Smooth muscle cell (in vitro differentiated cells): ENCODE measurements at regions not wholly inside any gene's neighbourhood (a gene's known extent, or its start where the extent isn't known, plus 50 kb on each side); places are given as distances from the start of the nearest gene placed in this dataset.
A peak's percentile ranks its signal among the peaks of the same experiment; 100 is the strongest.

Experiments
- DNase-seq: peaks from one replicate; lab custom pipeline; 2025; ENCODE audit not compliant: unreplicated experiment; lab: John Stamatoyannopoulos, UW
- H2AFZ ChIP-seq: fragments of 200-600 bp; sonication (generic); 2 replicates; pipeline ENCODE4 v1.6.0; 2016; ENCODE audit warnings: antibody characterized with exemption, low read depth, mild to moderate bottlenecking
- H3F3A ChIP-seq: fragments of 200-600 bp; sonication (generic); 2 replicates; pipeline ENCODE4 v1.6.0; 2017; ENCODE audit warnings: antibody characterized with exemption, low read depth
- H3K27ac ChIP-seq: fragments of 200-600 bp; sonication (generic); 2 replicates; pipeline ENCODE4 v1.5.1; 2016; ENCODE audit warnings: low read depth, mild to moderate bottlenecking
- H3K27me3 ChIP-seq: fragments of 200-600 bp; sonication (generic); 2 replicates; pipeline ENCODE4 v1.6.1; 2016; ENCODE audit warnings: low read depth, mild to moderate bottlenecking
- H3K36me3 ChIP-seq: fragments of 200-600 bp; sonication (generic); 2 replicates; pipeline ENCODE4 v1.5.1; 2016; ENCODE audit warnings: low read depth
- H3K4me1 ChIP-seq: fragments of 200-600 bp; sonication (generic); 2 replicates; pipeline ENCODE4 v1.5.1; 2016; ENCODE audit warnings: low read depth
- H3K4me2 ChIP-seq: fragments of 200-600 bp; sonication (generic); 2 replicates; pipeline ENCODE4 v1.6.0; 2016; ENCODE audit warnings: mild to moderate bottlenecking
- H3K4me3 ChIP-seq: fragments of 200-600 bp; sonication (generic); 2 replicates; pipeline ENCODE4 v1.5.1; 2016; ENCODE audit warnings: mild to moderate bottlenecking
- H3K79me2 ChIP-seq: fragments of 200-600 bp; sonication (generic); 2 replicates; pipeline ENCODE4 v1.6.0; 2016; ENCODE audit warnings: low read depth, mild to moderate bottlenecking
- H3K9ac ChIP-seq: fragments of 200-600 bp; sonication (generic); 2 replicates; pipeline ENCODE4 v1.6.0; 2016; ENCODE audit warnings: low read depth
- H3K9me3 ChIP-seq: fragments of 200-600 bp; sonication (generic); replicated peaks from 2 replicates; pipeline ENCODE4 v1.5.1; 2016; ENCODE audit warnings: low read depth
- H4K20me1 ChIP-seq: fragments of 200-600 bp; sonication (generic); 2 replicates; pipeline ENCODE4 v1.6.0; 2016; ENCODE audit warnings: low read depth
- CTCF ChIP-seq: fragments of 200-600 bp; sonication (generic); IDR thresholded peaks from 2 replicates; pipeline ENCODE4 v1.5.1; 2017; ENCODE audit warnings: borderline replicate concordance, mild to moderate bottlenecking, antibody characterized with exemption; ENCODE audit not compliant: insufficient read depth, poor library complexity, severe bottlenecking
- WGBS: methylation state at CpG from one replicate; pipeline ENCODE4 v1.1.7; 2016; ENCODE audit warnings: low lambda C conversion rate; 5-methylcytosine and 5-hydroxymethylcytosine counted together

- H3K4me2 ChIP-seq: no peak overlapping the region
- H3K9ac ChIP-seq: no peak overlapping the region
- WGBS: 95% methylated on average over 1 of the region's 1 CpG
- no peaks in the 10 kb centered on the region for H3K36me3 ChIP-seq
- no peaks in the 10 kb centered on the region for H3K9me3 ChIP-seq
- no peak overlapping the region for H3K27ac ChIP-seq
- DNase-seq: no peak
- H3F3A ChIP-seq: no peaks in the 10 kb centered on the region
- no peak overlapping the region for H3K4me3 ChIP-seq
- no peak for TF ChIP-seq CTCF
- H2AFZ ChIP-seq: no peak overlapping the region
- no peaks in the 10 kb centered on the region for H4K20me1 ChIP-seq
- H3K79me2 ChIP-seq: no peaks in the 10 kb centered on the region
- H3K27me3 ChIP-seq: no peaks in the 10 kb centered on the region
- no peaks in the 10 kb centered on the region for H3K4me1 ChIP-seq
Observed at GRCh38 chr9:80622508-80622907, 1050.7 kb downstream of the TLE4 start.

- no peak overlapping the region for H3K9ac ChIP-seq
- no peak overlapping the region for H3K4me2 ChIP-seq
- H3F3A ChIP-seq: no peaks in the 10 kb centered on the region
- no peaks in the 10 kb centered on the region for H3K27me3 ChIP-seq
- H3K4me3 ChIP-seq: no peak overlapping the region
- no peak for DNase-seq
- H3K27ac ChIP-seq: no peak overlapping the region
- H3K79me2 ChIP-seq: no peaks in the 10 kb centered on the region
- no peaks in the 10 kb centered on the region for H4K20me1 ChIP-seq
- no peak for TF ChIP-seq CTCF
- 23% methylated on average over 3 of the region's 3 CpGs for WGBS
- no peaks in the 10 kb centered on the region for H3K4me1 ChIP-seq
- no peak overlapping the region for H2AFZ ChIP-seq
- H3K36me3 ChIP-seq: no peaks in the 10 kb centered on the region
- no peaks in the 10 kb centered on the region for H3K9me3 ChIP-seq
Observed at GRCh38 chr9:80619356-80619755, 1047.6 kb downstream of the TLE4 start.

GRCh38 chr9:80615964-80616363 is 1044.2 kb downstream of the TLE4 start:
- H3K4me1 ChIP-seq: no peaks in the 10 kb centered on the region
- no peaks in the 10 kb centered on the region for H3F3A ChIP-seq
- TF ChIP-seq CTCF: no peak
- H3K4me3 ChIP-seq: no peak overlapping the region
- H4K20me1 ChIP-seq: no peaks in the 10 kb centered on the region
- H3K4me2 ChIP-seq: no peak overlapping the region
- H3K36me3 ChIP-seq: no peaks in the 10 kb centered on the region
- 91% methylated on average over 4 of the region's 4 CpGs for WGBS
- H3K79me2 ChIP-seq: no peaks in the 10 kb centered on the region
- H3K9ac ChIP-seq: no peak overlapping the region
- no peaks in the 10 kb centered on the region for H3K27me3 ChIP-seq
- no peak overlapping the region for H2AFZ ChIP-seq
- H3K9me3 ChIP-seq: no peaks in the 10 kb centered on the region
- no peak for DNase-seq
- no peak overlapping the region for H3K27ac ChIP-seq

- Histone ChIP-seq H3K4me1 (peaks cover 15% of the 10 kb centered on the region), H3K4me2 (peak overlapping the region; percentile 30), H3K36me3 (no peaks in the 10 kb centered on the region), H3K9me3 (no peaks in the 10 kb centered on the region), H3K4me3 (no peak overlapping the region), H3F3A (peaks cover 9% of the 10 kb centered on the region), H3K27ac (peak overlapping the region; percentile 20), H2AFZ (peak overlapping the region; percentile 64), H4K20me1 (no peaks in the 10 kb centered on the region), H3K9ac (no peak overlapping the region), H3K27me3 (no peaks in the 10 kb centered on the region), H3K79me2 (no peaks in the 10 kb centered on the region)
- no peak for DNase-seq
- 69% methylated on average over 3 of the region's 3 CpGs for WGBS
- TF ChIP-seq CTCF: no peak
Observed at GRCh38 chr9:80605793-80606192, 1034.0 kb downstream of the TLE4 start.
